Endometrium (tissue), 2 donors: ENCODE measurements at regions not wholly inside any gene's neighbourhood (a gene's known extent, or its start where the extent isn't known, plus 50 kb on each side); places are given as distances from the start of the nearest gene placed in this dataset.
A peak's percentile ranks its signal among the peaks of the same experiment; 100 is the strongest.
"Not testable (repeated sequence)": the region's sequence is repeated elsewhere in the genome, so short reads cannot be mapped to it uniquely, and the experiment has no call there.

Experiments used
- FAIRE-seq: peaks from 2 replicates; lab custom pipeline; 2012; peaks lifted over from hg19 to GRCh38; lab: Jason Lieb, UNC
- donor health status: control.
- donor health status: control.

- no peak for FAIRE-seq
Observed at GRCh38 chr9:2497666-2498400, 123.8 kb upstream of the VLDLR start.

- no peak for FAIRE-seq
Observed at GRCh38 chr9:2502210-2502609, 119.4 kb upstream of the VLDLR start.

GRCh38 chr9:2502760-2503159 lies 118.8 kb upstream of the VLDLR start:
- FAIRE-seq = no peak

- no peak for FAIRE-seq
Observed at GRCh38 chr9:2506321-2506720, 115.3 kb upstream of the VLDLR start.

GRCh38 chr9:2523591-2523990 lies 98.0 kb upstream of the VLDLR start:
- no peak for FAIRE-seq

- FAIRE-seq = no peak
Observed at GRCh38 chr9:2524601-2525000, 97.0 kb upstream of the VLDLR start.

GRCh38 chr9:2525147-2525546 lies 96.4 kb upstream of the VLDLR start:
- FAIRE-seq = no peak

GRCh38 chr9:2526071-2526828 lies 95.3 kb upstream of the VLDLR start:
- FAIRE-seq = no peak

- FAIRE-seq = no peak
Observed at GRCh38 chr9:2531481-2531880, 90.1 kb upstream of the VLDLR start.

GRCh38 chr9:2536511-2536910 lies 85.1 kb upstream of the VLDLR start:
- no peak for FAIRE-seq

- FAIRE-seq = no peak
Observed at GRCh38 chr9:2545881-2546490, 75.6 kb upstream of the VLDLR start.

GRCh38 chr9:2555899-2556600 lies 65.5 kb upstream of the VLDLR start:
- not testable (repeated sequence) for FAIRE-seq

GRCh38 chr9:2557693-2558092 lies 63.9 kb upstream of the VLDLR start:
- peak; percentile 50 for FAIRE-seq

- peak; percentile 29 for FAIRE-seq
Observed at GRCh38 chr9:2559192-2560152, 62.1 kb upstream of the VLDLR start.

GRCh38 chr9:2560180-2560579 lies 61.4 kb upstream of the VLDLR start:
- FAIRE-seq = no peak

GRCh38 chr9:2565676-2566340 lies 55.8 kb upstream of the VLDLR start:
- no peak for FAIRE-seq

GRCh38 chr9:2567922-2568321 lies 53.7 kb upstream of the VLDLR start:
- no peak for FAIRE-seq

GRCh38 chr9:2568689-2569088 lies 52.9 kb upstream of the VLDLR start:
- FAIRE-seq = no peak

GRCh38 chr9:2570615-2571479 lies 50.7 kb upstream of the VLDLR start:
- no peak for FAIRE-seq
